NCI-H2081 treated with DMSO at 0.1 percent for 48 hours (cell line): ENCODE measurements at regions not wholly inside any gene's neighbourhood (a gene's known extent, or its start where the extent isn't known, plus 50 kb on each side); places are given as distances from the start of the nearest gene placed in this dataset.
"Not testable (repeated sequence)": the region's sequence is repeated elsewhere in the genome, so short reads cannot be mapped to it uniquely, and the experiment has no call there.

Source experiments
- DNase-seq: peaks from one replicate; lab custom pipeline; 2025; lab: John Stamatoyannopoulos, UW

DNA sequence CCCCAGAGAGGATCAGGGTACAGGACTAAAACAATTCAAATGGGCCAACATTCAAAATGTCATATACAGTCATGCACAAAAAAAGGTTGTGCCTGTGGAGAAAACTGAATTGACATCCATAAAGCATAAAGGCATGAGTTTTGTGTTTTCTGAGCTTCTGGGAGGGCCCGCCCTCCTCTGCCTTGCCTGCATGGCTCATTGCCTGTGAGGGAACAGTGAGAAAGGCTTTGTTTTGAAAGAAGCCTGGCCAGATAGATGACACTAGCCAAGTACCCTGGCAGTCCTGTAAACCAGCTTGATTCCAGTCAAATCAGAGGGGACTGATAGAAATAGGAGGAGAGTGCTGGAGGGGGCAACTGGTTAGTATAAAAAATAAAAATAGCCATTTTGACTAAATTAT is 194.3 kb downstream of the KIT start:
- no peak for DNase-seq

DNA sequence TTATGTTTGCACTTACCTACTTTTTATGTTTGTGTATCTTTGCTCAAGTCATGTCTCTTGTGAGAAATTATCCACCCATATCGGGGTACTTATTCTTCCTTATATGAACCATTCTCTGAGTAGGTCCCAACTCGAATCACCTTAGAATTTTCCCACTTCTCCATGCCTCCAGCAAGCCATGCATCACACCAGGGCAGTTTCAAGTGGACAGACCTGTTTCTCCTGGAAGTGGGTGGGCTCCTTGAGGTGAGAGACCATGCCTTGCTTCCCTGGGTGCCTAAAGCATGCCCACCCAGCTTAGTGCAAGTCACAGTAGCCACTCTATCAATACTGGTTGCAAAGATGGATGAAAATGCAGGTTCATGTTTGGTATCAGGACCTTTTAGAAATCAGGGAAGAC is 187.2 kb downstream of the KIT start:
- DNase-seq: no peak

DNA sequence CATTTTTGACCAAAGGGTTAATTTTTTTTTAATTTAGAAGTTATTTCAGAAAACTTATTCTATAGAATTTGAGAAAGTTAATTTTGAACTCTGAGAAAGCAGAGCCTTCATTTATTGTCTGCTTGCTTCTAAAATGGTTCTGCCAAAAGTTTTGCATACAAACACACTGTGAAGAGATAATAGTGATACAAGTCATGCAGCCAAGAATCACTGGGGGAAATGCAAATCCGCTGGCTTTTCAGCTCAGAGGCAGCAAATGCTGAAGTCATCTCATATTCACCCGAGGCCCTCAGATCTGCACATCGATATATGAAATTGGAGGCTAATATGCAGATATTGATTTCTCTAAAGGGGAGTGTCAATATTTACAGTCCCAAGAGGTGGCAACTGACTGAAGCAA is 186.2 kb downstream of the KIT start:
- no peak for DNase-seq

DNA sequence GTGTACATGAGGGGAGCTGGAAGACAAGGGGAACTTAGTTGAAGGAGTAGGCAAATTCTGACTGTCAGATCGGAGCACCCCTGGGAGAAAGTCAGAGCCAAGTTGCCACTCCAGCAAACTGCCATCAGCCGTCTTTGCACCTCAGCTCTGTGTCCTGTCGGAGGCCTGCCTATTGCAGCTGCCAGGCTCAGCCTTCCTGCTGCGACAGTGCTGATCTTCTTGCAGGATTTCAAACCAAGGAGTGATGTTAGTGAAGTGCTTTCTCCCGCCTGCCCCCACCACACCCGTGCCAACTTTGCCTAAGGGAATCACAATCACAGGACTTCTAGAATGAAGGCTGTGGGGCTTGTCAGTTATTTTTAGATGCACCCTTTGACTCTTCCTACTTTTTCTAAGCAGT is 185.3 kb downstream of the KIT start:
- DNase-seq: no peak

DNA sequence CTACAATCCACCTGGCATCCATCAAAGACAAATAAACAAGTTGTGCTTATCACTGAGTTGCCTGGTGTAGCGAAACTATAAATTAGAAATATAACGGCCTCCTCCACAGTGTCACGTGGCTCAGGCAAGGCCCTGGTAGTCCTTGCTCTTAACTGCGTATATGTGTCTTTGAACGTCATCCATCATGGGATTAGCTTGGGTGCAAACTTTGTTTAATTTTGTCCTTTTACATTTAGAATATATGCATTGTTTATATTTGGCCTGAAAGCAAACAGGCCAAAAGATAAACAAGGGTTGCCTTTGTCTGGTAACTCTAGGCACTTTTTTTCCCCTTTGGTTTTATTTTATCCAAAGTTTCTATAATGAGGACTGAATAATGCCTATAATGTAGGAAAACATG is 184.9 kb downstream of the KIT start:
- no peak for DNase-seq

- no peak for DNase-seq
Observed at GRCh38 chr4:54842226-54842625, 184.5 kb downstream of the KIT start.

- no peak for DNase-seq
Observed at GRCh38 chr4:54840992-54841768, 183.4 kb downstream of the KIT start.

DNA sequence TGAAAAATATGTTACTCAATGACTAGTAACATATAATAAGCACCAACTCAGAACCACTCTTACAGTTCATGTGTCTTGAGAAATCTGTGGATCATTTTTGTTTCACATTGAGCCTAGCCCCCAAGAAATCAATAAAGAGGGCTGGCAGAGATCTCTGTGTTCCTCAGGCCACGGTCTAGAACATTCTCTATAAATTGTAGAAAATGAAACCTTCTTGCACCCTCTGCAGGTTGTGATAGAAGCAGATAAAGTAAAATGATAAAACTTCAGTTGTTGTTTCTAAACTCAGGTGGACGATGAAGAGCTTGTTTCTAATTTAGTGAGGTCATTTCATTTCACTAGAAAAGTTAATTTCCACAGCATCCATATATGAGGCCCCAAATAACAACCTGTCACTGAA is 182.7 kb downstream of the KIT start:
- no peak for DNase-seq

GRCh38 chr4:54838301-54838700 is 180.5 kb downstream of the KIT start:
- no peak for DNase-seq

DNA sequence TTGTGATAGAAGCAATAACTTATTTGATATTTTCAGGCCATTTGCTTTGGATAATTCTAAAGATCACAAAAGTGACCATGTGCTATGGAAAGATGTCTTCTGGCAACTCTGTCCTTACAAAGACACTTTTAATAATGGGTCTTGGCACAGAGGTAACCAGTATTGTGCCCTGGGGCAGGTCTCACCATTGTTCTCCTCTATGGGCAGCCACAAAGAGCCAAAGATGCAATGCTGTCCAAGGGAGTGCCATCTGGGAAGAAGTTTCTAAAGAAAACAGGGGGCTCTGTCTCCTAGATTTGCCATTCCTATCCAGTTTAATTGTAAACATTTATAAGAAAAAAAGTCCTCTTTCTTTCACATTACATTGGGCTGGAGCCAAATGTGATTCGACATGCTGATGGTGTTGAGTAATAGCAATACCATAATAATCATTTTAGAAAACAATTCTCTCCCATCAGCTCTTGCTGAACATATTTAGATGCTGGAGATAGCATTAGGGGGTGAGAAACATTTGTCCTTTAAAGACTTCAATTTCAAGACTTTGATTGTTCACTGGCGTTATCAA is 179.9 kb downstream of the KIT start:
- DNase-seq: no peak

DNA sequence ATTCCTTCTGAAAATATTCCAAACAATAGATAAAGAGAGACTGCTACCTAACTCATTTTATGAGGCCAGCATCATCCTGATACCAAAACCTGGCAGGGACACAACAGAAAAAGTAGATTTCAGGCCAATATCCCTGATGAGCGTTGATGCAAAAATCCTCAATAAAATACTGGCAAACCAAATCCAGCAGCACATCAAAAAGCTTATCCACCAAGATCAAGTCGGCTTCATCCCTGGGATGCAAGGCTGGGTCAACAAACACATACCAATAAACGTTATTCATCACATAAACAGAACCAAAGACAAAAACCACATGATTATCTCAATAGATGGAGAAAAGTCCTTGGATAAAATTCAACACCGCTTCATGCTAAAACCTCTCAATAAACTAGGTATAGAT is 170.6 kb downstream of the KIT start:
- DNase-seq: not testable (repeated sequence)

- no peak for DNase-seq
Observed at GRCh38 chr4:54823616-54824015, 165.9 kb downstream of the KIT start.

DNA sequence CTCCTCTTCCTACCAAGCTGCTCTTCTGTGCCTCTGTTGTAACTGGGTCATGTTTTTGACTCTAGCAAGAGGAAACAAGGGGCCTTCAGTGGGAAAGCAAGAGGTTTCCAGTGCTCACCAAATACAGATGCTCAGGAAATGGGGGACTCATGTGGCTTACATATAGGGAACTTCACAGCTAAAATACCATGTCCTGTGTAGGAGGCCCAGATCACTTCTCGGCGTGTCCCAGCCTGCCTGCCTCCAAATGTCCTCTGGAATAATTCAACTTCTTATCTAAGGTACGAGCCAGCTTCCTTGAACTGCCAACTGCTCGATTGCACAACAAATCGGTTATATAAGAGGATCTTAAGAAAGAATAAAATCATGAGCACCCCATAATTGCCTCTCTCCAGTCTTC is 161.3 kb downstream of the KIT start:
- DNase-seq: no peak

GRCh38 chr4:54818481-54818880 is 160.7 kb downstream of the KIT start:
- no peak for DNase-seq

DNA sequence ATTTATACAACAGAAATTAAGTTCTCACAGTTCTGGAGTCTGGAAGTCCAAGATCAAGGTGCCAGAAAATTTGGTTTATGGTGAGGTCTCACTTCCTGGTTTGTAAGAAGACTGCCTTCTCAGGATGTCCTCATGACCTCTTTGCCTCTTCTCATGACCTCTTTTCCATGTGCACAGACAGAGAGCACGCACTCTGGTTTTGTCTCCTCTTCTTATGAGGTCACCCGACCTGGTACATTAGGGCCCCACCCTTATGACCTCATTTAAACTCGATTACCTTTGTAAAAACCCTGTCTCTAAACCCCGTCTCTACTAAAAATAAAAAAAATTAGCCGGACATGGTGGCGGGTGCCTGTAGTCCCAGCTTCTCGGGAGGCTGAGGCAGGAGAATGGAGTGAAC is 155.9 kb downstream of the KIT start:
- DNase-seq: no peak

GRCh38 chr4:54806351-54806750 is 148.6 kb downstream of the KIT start:
- no peak for DNase-seq

- no peak for DNase-seq
Observed at GRCh38 chr4:54802336-54802735, 144.6 kb downstream of the KIT start.

GRCh38 chr4:54800831-54801530 is 143.2 kb downstream of the KIT start:
- DNase-seq: no peak

DNA sequence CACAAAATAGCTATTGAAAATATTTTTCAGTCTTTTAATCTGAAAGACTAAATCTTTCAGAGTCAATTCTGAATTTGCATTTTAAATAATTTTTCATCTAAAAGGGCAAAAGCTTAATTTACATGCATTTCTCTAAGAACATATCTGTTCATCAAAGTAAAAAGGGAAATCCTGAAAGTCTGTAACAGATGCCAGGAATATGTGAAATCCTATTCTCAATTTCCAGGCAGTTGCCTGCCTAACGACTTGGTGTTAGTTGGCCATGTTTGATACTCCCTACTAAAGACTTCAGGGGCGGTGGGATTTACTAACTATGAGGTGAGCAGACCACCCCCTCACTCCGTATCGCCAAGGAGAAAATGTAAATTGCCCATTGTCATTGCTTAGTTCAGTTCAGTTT is 136.8 kb downstream of the KIT start:
- no peak for DNase-seq

DNA sequence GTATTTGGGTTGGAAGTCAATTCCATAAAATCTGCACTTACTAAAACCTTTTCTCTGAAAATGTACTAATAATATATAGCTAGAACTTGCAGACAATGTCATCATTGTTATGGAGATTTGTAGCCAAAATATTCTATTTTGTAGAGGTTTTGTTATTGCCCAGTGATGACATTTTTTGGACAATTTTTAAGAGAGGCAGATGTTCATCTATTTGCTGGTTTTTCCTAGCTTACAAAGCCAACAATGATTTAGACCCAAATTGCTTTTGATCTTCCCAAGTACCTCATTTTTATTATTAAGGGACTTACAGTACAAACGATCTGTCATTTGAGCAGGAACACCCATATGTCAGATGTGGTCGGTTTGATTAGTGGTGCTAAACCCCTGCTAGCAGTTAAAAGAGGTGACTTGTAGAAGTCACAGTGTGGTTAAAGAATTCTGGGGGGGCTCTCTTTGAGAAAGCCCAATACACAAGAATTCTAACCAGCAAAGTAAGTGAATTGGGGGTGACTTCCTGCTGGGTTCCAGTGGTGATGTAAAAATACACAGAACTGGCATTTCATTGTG is 136.2 kb downstream of the KIT start:
- no peak for DNase-seq
